GM12878 (cell line): ENCODE measurements at regions not wholly inside any gene's neighbourhood (a gene's known extent, or its start where the extent isn't known, plus 50 kb on each side); places are given as distances from the start of the nearest gene placed in this dataset.

Experiments
- BMI1 ChIP-seq: fragments of 450-650 bp; IDR thresholded peaks from 2 replicates; pipeline ENCODE4 v1.6.1; 2016; ENCODE audit warnings: mild to moderate bottlenecking, moderate library complexity, borderline replicate concordance
- CEBPB ChIP-seq, 2 experiments: fragments of 150-350 bp in 1 of 2; IDR thresholded peaks; 2 replicates each; pipeline ENCODE4 v1.6.1; 2012 to 2014; ENCODE audit warnings: low read depth in 2 of 2, low read length in 2 of 2, borderline replicate concordance in 1 of 2, inconsistent platforms in 1 of 2
- RAD21 ChIP-seq: IDR thresholded peaks from 2 replicates; pipeline ENCODE4 v1.6.1; 2011; ENCODE audit warnings: mild to moderate bottlenecking, low read depth, low read length, moderate library complexity; ENCODE audit not compliant: insufficient read depth
- TF ChIP-seq, protein P1 (sequence below): fragments of 450-650 bp; IDR thresholded peaks from 2 replicates; pipeline ENCODE4 v1.6.1; 2018; ENCODE audit warnings: mild to moderate bottlenecking, low read depth, moderate library complexity; ENCODE audit not compliant: partially characterized antibody
- TF ChIP-seq, protein P2 (sequence below), 3 experiments: IDR thresholded peaks in 2 of 3; conservative IDR thresholded peaks in 1 of 3; 2 replicates each; pipeline ENCODE4 v1.5.1; 2011; ENCODE audit warnings: low read depth in 3 of 3, low read length in 3 of 3, mild to moderate bottlenecking in 3 of 3, control low read depth in 2 of 3, moderate library complexity in 2 of 3, inconsistent platforms in 1 of 3, mixed read lengths in 1 of 3; ENCODE audit not compliant: control insufficient read depth in 2 of 3, insufficient read depth in 1 of 3; ENCODE audit errors: extremely low read depth in 1 of 3

DNA sequence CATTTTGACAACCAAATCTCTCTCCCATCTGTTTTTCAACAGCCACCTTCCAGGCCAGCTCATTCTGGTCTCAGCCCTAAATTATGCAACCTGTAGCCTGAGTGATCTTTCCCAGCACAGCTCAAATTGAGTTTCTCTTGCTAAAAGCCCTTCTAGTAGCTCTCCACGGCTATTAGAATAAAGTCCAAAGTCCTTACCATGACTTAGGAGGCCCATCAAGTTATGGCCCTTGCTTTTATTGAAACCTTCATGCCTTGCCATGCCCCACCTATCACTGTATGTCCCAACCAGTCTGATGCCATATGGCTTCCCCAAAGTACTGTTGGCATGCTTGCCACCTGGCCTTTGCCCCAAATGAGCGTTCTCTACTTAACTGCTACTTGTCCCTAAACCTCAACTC lies 303.5 kb upstream of the GADL1 start:
- TF ChIP-seq, protein P1, sequence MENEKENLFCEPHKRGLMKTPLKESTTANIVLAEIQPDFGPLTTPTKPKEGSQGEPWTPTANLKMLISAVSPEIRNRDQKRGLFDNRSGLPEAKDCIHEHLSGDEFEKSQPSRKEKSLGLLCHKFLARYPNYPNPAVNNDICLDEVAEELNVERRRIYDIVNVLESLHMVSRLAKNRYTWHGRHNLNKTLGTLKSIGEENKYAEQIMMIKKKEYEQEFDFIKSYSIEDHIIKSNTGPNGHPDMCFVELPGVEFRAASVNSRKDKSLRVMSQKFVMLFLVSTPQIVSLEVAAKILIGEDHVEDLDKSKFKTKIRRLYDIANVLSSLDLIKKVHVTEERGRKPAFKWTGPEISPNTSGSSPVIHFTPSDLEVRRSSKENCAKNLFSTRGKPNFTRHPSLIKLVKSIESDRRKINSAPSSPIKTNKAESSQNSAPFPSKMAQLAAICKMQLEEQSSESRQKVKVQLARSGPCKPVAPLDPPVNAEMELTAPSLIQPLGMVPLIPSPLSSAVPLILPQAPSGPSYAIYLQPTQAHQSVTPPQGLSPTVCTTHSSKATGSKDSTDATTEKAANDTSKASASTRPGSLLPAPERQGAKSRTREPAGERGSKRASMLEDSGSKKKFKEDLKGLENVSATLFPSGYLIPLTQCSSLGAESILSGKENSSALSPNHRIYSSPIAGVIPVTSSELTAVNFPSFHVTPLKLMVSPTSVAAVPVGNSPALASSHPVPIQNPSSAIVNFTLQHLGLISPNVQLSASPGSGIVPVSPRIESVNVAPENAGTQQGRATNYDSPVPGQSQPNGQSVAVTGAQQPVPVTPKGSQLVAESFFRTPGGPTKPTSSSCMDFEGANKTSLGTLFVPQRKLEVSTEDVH, result no peak
- no peak for TF ChIP-seq RAD21
- TF ChIP-seq BMI1, result no peak
- TF ChIP-seq, protein P2, sequence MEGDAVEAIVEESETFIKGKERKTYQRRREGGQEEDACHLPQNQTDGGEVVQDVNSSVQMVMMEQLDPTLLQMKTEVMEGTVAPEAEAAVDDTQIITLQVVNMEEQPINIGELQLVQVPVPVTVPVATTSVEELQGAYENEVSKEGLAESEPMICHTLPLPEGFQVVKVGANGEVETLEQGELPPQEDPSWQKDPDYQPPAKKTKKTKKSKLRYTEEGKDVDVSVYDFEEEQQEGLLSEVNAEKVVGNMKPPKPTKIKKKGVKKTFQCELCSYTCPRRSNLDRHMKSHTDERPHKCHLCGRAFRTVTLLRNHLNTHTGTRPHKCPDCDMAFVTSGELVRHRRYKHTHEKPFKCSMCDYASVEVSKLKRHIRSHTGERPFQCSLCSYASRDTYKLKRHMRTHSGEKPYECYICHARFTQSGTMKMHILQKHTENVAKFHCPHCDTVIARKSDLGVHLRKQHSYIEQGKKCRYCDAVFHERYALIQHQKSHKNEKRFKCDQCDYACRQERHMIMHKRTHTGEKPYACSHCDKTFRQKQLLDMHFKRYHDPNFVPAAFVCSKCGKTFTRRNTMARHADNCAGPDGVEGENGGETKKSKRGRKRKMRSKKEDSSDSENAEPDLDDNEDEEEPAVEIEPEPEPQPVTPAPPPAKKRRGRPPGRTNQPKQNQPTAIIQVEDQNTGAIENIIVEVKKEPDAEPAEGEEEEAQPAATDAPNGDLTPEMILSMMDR (IDR thresholded peaks at IDR 0.05 in 2 of 3, conservative IDR thresholded peaks at IDR 0.05 in 1 of 3; ENCODE audit: control insufficient read depth in 2 of 3, extremely low read depth in 1 of 3, insufficient read depth in 1 of 3, low read depth in 3 of 3, low read length in 3 of 3), result no peak
- no peak for TF ChIP-seq CEBPB (IDR thresholded peaks at IDR 0.05; ENCODE audit: borderline replicate concordance in 1 of 2, low read depth in 2 of 2, low read length in 2 of 2)
